Skeletal muscle tissue (tissue), 3 donors: ENCODE measurements at regions not wholly inside any gene's neighbourhood (a gene's known extent, or its start where the extent isn't known, plus 50 kb on each side); places are given as distances from the start of the nearest gene placed in this dataset.

Source experiments
- H3K27ac ChIP-seq: one replicate; pipeline ENCODE4 v1.7.0; 2013; ENCODE audit warnings: mild to moderate bottlenecking, low read depth, low read length, inconsistent platforms
- H3K27me3 ChIP-seq, 3 donors: one replicate each; pipeline ENCODE4 v1.7.0; 2013; ENCODE audit warnings: low read length in 3 of 3; ENCODE audit not compliant: control insufficient read depth in 3 of 3, insufficient read depth in 3 of 3
- H3K36me3 ChIP-seq, 3 donors: one replicate each; pipeline ENCODE4 v1.7.0; 2013; ENCODE audit warnings: low read length in 3 of 3; ENCODE audit not compliant: control insufficient read depth in 3 of 3, insufficient read depth in 3 of 3
- H3K4me1 ChIP-seq, 3 donors: one replicate each; pipeline ENCODE4 v1.7.0; 2013; ENCODE audit warnings: low read length in 3 of 3, mild to moderate bottlenecking in 3 of 3; ENCODE audit not compliant: control insufficient read depth in 3 of 3, insufficient read depth in 3 of 3
- H3K4me3 ChIP-seq, 3 donors: one replicate each; pipeline ENCODE4 v1.7.0; 2013; ENCODE audit warnings: low read length in 3 of 3
- H3K9ac ChIP-seq, 3 donors: one replicate each; pipeline ENCODE4 v1.7.0; 2013; ENCODE audit warnings: low read length in 3 of 3, mild to moderate bottlenecking in 3 of 3, moderate library complexity in 2 of 3, low read depth in 1 of 3
- H3K9me3 ChIP-seq, 3 donors: one replicate each; pipeline ENCODE4 v1.7.0; 2013; ENCODE audit warnings: low read length in 3 of 3; ENCODE audit not compliant: control insufficient read depth in 3 of 3
- donor health status: Osteomylitis.

DNA sequence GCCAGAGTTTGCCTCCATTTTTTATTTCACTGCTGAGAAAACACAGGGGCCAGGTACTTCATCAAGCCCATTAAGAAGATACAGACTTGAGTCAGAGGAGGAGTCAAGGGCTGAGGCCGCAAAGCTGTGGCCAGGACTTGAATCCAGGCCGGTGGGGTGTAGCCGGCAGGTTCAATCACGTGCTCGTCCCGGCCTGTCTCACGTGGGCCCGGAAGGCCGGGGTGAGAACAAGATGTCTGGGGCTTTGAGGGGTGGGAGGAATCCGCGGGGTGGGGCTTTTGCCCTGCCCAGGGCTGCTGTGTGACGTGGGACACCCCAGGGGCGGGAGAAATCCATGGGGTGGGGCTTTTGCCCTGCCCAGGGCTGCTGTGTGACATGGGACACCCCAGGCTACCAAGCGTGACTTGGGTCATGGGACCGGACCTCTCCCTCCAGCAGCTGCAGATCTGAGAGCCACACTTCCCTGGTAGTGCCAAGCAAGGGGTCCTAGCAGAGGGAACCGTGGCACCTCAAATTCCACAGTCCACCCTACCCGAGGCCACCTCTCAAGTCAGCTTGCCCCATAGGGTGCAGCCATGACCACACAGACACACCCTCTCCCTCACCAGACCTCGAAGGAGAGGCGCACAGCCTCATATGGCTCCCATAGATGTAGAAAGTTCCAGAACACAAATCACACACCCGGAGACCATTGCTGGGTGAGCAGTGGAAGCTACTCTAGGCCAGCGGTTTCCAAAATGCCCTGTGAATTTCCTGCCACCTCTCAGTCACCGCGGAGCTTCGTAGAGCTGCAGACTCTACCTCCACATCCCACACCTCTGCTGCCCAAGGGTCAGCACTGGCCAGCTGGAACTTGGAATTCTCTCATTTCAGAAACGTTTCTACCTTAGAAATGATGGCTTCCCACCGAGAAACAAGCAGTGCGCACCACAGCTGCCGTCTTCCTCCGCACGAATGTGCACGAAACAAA, 156.1 kb downstream of the DLL1 start:
- H3K27me3 ChIP-seq = peaks cover 0 to 4% (median 0%) of the 10 kb centered on the region in 3 donors
- H3K36me3 ChIP-seq = no peaks in the 10 kb centered on the region
- peaks cover 0 to 2% (median 0%) of the 10 kb centered on the region in 3 donors for H3K9me3 ChIP-seq
- peaks cover 12 to 32% (median 32%) of the 10 kb centered on the region in 3 donors for H3K4me1 ChIP-seq
- no peak overlapping the region for H3K27ac ChIP-seq
- no peak overlapping the region for H3K4me3 ChIP-seq
- peak overlapping the region in 1 of 3 donors; percentile 62 for H3K9ac ChIP-seq

DNA sequence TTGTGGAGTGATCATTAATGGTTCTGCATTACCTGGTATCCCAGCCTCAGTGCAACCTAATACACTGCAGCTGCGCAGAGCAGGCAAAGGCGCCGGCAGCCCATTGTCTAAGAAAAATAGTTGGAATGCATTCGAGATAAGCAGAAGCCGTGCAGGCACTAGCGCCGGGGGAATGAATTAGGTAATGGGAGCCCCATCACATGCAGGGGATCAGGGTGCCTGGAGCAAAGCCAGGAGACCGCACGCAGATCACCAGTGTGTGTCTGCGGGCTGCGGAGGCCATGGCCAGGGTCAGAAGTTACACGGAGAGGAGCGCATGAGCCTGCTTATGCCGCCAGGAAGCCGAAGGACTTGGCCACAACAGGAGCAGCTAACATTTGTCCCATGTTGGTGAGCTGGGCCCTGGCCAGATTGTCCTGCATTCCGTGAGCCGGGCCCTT, 156.8 kb downstream of the DLL1 start:
- peak overlapping the region in 1 of 3 donors; percentile 45 for H3K4me3 ChIP-seq
- H3K36me3 ChIP-seq = no peaks in the 10 kb centered on the region
- H3K9me3 ChIP-seq = no peaks in the 10 kb centered on the region
- no peak overlapping the region for H3K27ac ChIP-seq
- H3K27me3 ChIP-seq = peaks cover 0 to 4% (median 0%) of the 10 kb centered on the region in 3 donors
- H3K4me1 ChIP-seq = peaks cover 19 to 40% (median 39%) of the 10 kb centered on the region in 3 donors
- peak overlapping the region in 1 of 3 donors; percentile 62 for H3K9ac ChIP-seq

DNA sequence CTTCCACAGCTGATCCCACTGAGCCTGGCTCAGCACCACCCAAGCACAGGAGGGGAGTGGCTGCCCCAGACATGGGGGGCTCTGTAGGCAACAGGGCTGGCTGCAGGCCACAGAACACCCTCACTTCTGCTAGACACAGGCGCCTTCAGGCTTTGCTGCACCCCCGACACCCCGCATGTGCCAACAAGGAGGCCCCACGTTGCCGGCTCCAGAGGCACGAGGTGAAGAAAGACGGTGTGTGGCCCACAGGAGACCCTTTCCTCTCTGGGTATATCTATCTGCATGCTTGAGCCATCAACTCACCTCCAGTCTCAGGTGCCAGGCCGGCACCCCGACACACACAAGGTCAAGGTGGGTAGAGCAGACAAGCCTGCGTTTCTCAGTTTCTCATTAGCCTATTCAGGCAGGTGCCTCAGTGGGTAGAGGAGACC, 158.3 kb downstream of the DLL1 start:
- Histone ChIP-seq H3K9me3 (no peaks in the 10 kb centered on the region), H3K4me1 (peaks cover 23 to 40% (median 33%) of the 10 kb centered on the region in 3 donors)

DNA sequence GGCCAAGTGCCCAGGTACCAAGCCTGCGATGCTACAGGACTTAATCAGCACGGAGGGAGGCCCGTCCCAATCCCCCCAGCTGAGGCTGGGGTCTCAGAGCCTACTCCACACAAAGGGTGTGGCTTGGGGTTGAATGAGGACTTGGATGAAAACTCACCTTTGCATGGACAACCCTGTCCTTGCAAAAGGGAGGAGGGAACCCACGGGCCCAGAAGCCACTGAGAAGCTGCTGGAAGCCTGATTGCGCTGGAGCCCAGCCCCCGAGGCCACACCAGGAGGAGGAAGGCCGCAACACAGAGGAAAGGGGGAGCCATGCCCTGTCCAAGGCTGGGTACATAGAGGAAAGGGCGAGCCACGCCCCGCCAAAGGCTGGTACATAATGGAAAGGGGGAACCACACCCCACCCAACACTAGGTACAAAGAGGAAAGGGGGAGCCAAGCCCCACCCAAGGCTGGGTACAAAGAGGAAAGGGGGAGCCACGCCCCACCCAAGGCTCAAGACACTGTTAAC, 158.8 kb downstream of the DLL1 start:
- no peak overlapping the region for H3K27ac ChIP-seq
- no peaks in the 10 kb centered on the region for H3K9me3 ChIP-seq
- no peak overlapping the region for H3K9ac ChIP-seq
- H3K4me3 ChIP-seq = no peak overlapping the region
- H3K4me1 ChIP-seq = peaks cover 23 to 40% (median 30%) of the 10 kb centered on the region in 3 donors
- H3K27me3 ChIP-seq = peaks cover 0 to 4% (median 0%) of the 10 kb centered on the region in 3 donors
- no peaks in the 10 kb centered on the region for H3K36me3 ChIP-seq

More for the DNA sequence above, 158.3 kb downstream of the DLL1 start:
- Histone ChIP-seq H3K27me3 (peaks cover 0 to 4% (median 0%) of the 10 kb centered on the region in 3 donors), H3K27ac (no peak overlapping the region), H3K36me3 (no peaks in the 10 kb centered on the region), H3K9ac (no peak overlapping the region), H3K4me3 (no peak overlapping the region)

DNA sequence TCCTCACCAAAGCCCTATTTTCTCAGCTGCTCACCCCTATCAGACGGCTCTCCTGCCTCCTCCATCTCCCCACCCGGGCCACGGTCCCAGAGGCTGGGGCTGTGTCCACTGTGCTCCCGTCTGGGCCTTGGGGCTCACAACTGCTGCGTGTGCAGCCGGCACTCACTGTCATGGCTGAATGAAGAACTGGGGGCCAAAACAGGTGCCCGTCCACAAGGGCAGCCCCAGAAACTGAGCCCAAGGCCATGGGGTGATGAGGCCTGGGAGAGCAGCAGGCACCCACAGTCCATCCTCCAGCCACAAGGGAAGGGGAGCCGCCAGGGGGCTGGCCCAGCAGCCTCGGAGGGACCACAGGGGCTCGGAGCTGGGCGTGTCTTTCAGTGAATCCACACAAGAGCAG, 159.5 kb downstream of the DLL1 start:
- H3K4me1 ChIP-seq = peaks cover 23 to 45% (median 30%) of the 10 kb centered on the region in 3 donors
- H3K4me3 ChIP-seq = no peak overlapping the region
- H3K36me3 ChIP-seq = no peaks in the 10 kb centered on the region
- no peaks in the 10 kb centered on the region for H3K9me3 ChIP-seq
- H3K27ac ChIP-seq = no peak overlapping the region
- H3K9ac ChIP-seq = no peak overlapping the region
- peaks cover 0 to 4% (median 0%) of the 10 kb centered on the region in 3 donors for H3K27me3 ChIP-seq

DNA sequence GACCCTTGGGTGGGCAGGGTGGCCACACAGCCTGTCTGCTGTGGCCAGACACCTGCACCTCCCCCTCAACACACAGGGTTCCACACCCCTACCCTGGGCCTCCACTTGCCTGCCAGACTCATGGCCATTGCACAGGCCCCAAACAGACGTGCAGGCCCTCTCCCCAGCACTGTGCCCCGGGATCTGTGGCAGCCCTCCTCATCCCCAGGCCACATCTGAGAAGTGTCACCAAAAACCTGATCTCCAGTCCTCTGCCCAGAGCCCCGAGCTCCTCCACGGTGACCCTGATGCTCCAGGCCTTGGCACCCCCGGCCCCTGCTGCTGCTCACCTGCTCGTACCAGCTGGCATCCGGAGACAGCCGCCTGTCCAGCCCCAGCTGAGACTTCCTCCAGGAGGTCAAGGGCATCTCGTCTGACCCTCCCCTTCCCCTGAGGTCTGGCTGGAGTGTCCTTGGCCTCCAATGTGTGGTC, 160.1 kb downstream of the DLL1 start:
- Histone ChIP-seq H3K27me3 (peaks cover 0 to 4% (median 0%) of the 10 kb centered on the region in 3 donors), H3K4me1 (peaks cover 23 to 50% (median 36%) of the 10 kb centered on the region in 3 donors), H3K4me3 (no peak overlapping the region), H3K36me3 (no peaks in the 10 kb centered on the region), H3K9me3 (no peaks in the 10 kb centered on the region), H3K27ac (peak overlapping the region; percentile 82), H3K9ac (no peak overlapping the region)

DNA sequence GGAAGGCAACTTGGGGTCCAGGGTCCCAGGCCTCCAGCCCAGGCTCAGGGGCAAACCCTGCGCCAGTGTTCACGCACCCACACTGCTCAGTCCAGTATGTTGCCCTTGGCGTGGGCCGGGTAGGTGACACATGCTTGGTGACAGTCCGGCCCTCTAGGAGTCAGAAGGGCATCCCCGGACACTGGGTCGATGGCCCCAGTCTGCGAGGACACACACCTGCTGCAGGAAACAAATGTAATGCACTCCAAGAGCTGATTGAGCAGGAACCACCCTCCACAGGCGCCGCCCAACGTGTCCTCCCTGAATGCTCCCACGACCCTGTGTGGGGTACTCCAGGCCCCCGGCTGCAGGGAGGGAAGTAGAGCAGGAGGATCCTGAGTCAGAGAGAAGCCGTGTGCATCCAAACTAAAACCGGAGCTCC, 160.7 kb downstream of the DLL1 start:
- no peaks in the 10 kb centered on the region for H3K9me3 ChIP-seq
- H3K4me3 ChIP-seq = no peak overlapping the region
- H3K27me3 ChIP-seq = no peaks in the 10 kb centered on the region
- peak overlapping the region; percentile 82 for H3K27ac ChIP-seq
- H3K9ac ChIP-seq = peak overlapping the region in 1 of 3 donors; percentile 33
- no peaks in the 10 kb centered on the region for H3K36me3 ChIP-seq
- peaks cover 24 to 56% (median 41%) of the 10 kb centered on the region in 3 donors for H3K4me1 ChIP-seq

DNA sequence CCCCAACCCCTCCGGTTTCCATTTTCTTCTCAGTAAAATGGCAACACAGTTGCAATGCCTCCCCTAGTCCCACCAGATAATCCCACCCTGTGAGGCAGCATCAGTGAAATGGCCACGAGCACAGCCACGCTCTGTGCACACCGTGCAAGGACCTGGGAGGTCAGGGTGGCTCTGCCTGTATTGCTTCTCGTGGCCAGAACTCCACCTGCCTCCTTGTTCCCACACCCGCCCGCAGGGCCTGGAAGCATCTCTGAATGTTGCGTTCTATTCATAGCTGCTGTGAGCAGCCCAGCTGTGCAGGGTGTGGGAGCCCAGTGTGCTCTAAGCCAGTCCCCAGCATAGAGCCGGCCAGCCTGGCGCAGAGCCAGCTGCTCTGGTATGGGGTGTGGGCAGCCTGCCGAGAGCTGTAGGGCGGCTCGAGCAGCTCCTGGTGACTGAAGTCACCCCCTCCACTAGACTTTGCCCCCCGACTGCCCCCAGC, 161.1 kb downstream of the DLL1 start:
- no peaks in the 10 kb centered on the region for H3K36me3 ChIP-seq
- peak overlapping the region in 2 of 3 donors; percentile 36 to 41 for H3K4me3 ChIP-seq
- H3K9me3 ChIP-seq = no peaks in the 10 kb centered on the region
- no peaks in the 10 kb centered on the region for H3K27me3 ChIP-seq
- H3K27ac ChIP-seq = peak overlapping the region; percentile 82
- peaks cover 25 to 56% (median 44%) of the 10 kb centered on the region in 3 donors for H3K4me1 ChIP-seq
- peak overlapping the region; percentile 38 to 65 (median 54) for H3K9ac ChIP-seq

DNA sequence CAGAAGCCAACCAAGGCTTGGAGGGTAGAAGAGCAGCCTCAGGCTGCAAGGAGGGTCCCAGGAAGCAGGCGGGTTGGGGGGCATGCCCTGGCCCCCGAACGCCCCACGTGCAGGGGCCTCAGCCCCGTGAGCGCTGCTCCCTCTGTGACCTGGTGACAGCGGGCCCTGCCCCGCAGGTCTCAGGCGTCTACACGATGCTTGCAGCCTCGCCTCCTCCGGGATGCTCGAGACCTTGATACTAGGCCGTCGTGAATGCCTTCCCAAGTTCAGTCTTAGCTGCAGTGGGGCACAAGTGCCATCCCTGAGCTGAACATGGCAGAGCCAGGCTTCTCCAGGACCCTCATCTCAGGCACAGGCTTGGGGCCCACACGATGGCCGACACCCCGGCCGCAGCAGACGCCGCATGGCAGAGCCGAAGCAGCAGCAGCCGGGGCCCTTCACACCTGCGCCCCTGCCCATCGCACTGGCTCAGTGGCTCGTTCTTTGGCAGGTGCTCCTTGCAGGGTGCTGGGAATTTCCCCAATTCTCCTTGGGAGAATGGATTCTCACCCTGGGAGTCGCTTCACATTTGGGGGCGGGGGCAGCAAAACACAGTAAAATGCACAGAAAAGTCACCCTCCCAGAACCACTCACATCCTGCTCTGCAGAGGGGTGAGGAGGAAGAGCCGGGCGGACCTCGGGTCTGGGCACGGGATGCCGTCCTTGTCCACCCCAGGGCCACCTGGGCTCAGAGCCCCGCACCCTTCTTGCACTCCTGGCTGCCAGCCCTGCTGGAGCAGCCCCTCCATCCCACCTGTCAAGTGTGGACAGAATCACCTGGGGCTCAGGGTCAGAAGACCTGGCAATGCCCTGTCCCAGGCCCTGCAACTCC, 161.8 kb downstream of the DLL1 start:
- Histone ChIP-seq H3K4me3 (peak overlapping the region in 2 of 3 donors; percentile 36 to 41), H3K9me3 (no peaks in the 10 kb centered on the region), H3K4me1 (peaks cover 25 to 55% (median 43%) of the 10 kb centered on the region in 3 donors), H3K27me3 (no peaks in the 10 kb centered on the region), H3K27ac (peak overlapping the region; percentile 82), H3K36me3 (no peaks in the 10 kb centered on the region), H3K9ac (peak overlapping the region; percentile 38 to 65 (median 54))
